ENCODE measurements at regions not wholly inside any gene's neighbourhood (a gene's known extent, or its start where the extent isn't known, plus 50 kb on each side); places are given as distances from the start of the nearest gene placed in this dataset.
"Not testable (repeated sequence)": the region's sequence is repeated elsewhere in the genome, so short reads cannot be mapped to it uniquely, and the experiment has no call there.

DNA sequence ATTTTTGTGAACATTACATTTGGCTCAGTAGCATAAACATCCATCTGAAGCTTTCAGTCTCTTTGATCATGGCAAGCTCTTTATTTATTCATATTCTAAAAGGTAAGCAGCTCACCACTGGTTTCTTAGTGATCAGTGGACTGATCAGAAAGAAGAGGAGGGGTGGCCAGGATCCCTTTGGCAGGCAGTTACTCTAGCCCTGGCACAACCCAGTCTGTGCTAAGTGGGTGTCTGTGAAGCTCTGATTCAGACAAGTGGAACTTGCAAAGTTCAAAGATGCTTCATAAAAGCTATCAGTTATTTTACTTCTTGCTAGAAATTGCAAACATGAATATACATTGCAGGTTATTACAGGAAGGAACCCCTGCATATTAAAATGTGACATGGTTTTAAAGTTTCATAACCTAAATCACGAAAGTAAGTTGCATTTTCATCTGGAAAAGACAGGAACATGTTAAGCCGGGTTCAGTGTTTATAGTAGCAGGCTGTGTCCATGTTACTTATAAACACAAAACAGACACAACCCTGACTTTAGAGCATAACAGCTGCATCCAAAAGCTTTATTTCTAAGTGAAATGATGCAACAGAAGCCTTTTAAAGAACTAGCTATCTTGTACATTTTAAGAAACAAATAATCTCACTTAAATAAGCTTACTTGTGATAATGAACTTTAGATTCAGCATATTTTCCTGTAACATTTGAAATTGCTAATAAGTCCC is 785.3 kb downstream of the MCTP2 start:
- no peak for DNase-seq (ENCODE audit: missing footprints)
- intact Hi-C loops (cut with DNase I), result loop anchor here (5.0 kb wide), 1 partner anchor 169 kb away; no protein-coding TSS in a partner anchor

DNA sequence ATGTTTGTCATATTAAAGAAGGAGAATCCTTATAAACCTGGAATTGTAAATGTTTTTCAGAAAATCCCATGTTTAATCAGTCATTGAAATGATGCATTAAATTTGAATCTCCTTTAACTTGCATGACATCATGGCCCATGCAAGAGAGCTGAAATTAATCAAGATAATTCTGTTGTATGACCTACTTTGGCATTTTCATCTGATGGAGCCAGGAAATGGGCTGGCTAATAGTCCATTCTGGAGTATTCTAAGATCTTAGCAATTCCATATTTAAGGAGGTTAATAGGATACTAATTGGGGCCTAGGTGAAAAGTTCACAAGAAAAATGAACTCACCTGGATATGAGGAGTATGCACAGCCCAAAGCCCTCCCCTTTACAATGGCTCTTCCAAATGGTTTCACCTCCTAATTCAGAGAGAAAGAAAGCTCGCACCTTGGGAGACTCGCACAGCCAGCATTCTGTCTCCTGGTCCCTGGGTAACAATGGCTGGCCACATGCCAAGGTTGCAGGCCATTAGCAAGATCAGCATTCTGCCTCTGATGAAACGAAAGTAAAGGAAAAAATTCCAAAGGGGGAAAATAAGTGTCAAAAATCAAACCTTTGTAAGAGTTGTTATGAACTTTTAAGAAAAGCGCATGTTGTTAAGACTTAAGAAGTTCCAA is 786.4 kb downstream of the MCTP2 start:
- ATAC-seq (no peak), DNase-seq (ENCODE audit: missing footprints) (peak; percentile 86)
- intact Hi-C loops (cut with DNase I), result loop anchor here (5.0 kb wide), 1 partner anchor 170 kb away; no protein-coding TSS in a partner anchor

More for the DNA sequence above, 785.3 kb downstream of the MCTP2 start:
- ATAC-seq, result peak; percentile 80

DNA sequence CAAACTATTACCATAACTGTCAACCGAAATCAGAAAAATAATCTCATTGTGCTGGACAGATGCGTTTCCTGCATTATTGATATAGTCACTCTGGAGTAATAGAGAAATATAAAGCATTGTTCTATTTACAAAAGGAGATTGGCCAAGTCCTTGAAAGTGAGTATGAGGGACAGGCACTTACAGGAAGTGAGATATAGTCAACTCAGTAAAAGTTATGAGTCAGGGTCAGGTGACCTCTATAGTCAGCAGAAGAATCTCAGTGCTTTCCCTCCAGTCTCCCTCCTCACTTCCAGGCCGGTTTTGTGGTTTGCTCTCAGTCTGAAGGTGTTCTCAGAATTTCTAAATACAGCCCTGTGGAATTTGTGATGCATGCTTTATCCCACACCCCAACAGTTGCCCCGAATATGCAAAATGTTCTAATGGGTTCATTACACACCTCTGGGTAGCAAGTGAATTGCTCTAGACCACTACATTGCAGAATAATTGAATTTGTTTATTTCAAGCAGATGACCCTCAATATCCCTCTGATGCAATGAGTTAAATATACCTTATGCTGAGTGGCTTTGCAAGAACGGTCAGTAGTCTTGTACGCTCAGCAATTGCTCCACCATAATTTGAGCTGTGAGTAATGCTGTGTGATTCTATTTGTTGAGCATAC is 787.7 kb downstream of the MCTP2 start:
- intact Hi-C loops (cut with DNase I), result loop anchor here (5.0 kb wide), 1 partner anchor 172 kb away; no protein-coding TSS in a partner anchor
- ATAC-seq, result no peak

DNA sequence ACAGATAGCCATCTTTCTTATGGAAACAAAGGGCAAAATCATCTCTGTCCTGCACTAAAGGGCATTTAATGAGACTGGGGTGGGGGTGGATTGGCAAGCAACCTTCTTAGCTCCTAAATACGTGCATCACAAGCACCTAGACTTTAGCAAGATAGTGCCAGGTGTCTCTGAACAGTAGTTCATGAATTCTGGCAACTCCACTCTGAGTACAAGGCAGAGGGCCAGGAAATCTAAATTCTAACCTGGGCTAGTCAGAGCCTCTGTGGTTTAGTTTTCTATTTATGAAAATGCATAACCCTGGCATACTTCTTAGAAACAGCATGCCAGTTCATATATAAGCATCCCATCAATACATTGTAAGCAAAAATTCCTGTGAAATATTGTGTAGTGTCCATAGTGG is 788.5 kb downstream of the MCTP2 start:
- ATAC-seq, result no peak
- intact Hi-C loops (cut with DNase I), result loop anchor here (5.0 to 10.0 kb wide), 3 partner anchors 173 to 1315 kb away; partner anchors contain the start of gene NR2F2
- no peak for DNase-seq (ENCODE audit: missing footprints)

More for the DNA sequence above, 787.7 kb downstream of the MCTP2 start:
- DNase-seq (ENCODE audit: missing footprints), result no peak

DNA sequence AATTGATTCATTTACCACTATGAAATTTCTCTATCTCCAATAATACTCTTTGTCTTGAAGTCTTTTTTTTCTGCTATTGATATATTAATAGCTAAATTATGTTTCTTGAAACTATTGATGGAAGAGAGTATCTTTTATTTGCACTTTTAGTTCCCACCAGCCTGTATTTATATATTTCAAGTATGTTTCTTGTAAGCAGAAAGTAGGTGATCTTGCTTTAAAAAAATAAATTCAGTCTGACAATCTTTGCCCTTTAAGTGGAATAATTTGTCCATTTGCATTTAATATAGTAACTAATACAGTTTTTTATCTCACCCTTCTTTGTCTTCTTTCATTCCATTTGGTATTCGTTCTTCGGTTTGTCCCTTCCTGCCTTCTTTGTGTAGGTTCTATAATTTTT is 790.5 kb downstream of the MCTP2 start:
- ATAC-seq (no peak), DNase-seq (ENCODE audit: missing footprints) (no peak)
- intact Hi-C loops (cut with DNase I), result loop anchor here (10.0 kb wide), 2 partner anchors 233 to 1313 kb away; partner anchors contain the start of gene NR2F2

DNA sequence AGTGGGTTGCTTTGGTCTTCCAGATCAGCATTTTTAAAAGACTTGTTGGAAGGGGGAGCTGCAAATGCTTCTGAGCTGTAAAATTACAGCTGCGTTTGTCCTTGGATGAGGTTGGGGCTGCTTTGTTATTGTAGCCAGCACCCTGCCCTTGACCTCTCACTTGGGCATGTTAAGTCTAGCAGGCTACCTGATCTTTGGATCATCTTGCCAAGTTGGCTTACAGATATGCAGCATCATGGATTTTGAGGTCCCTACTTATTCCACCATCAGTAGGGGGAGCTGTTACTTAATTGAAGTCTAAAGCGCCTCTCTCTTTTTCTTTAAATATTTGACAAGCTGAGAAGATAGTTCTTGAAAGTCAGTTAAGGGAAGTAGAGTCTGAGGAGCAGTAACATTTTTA is 793.0 kb downstream of the MCTP2 start:
- DNase-seq (ENCODE audit: missing footprints), result no peak
- intact Hi-C loops (cut with DNase I), result loop anchor here (10.0 kb wide), 2 partner anchors 230 to 1310 kb away; partner anchors contain the start of gene NR2F2
- ATAC-seq, result peak; percentile 31

DNA sequence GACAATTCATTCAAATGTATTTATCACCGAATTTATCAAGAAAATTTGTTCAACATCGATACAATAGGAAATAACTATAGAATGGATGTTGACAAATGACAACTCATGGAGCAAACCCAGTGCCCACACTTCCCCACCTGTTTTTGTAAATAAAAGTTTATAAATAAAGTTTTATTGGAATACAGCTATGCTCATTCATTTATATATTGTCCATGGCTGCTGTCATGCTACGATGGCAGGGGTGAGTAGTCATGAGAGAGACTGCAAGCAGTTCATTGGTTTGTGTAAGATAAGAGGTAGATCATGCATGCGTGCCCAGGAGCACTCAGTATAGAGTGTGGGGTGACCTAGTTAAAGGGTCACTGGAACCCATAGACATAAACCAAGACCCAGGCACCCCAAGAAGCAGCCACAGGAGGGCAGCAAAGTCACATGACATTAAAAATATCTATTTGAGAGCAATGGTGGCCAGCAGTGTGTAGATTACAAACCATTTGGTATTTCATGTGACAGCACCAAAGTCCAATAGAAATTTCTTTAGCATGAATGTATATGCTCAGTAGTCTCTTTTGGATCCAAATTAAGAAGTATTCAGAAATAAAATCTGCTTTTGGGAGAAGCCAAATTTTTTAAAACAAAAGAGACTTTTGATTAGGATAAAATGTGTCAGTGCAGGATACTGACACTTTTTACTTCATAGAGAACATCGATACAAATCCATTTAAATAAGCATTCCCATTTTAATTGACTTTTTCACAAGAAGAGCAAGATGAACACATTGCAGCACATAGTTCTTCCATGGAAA is 794.8 kb downstream of the MCTP2 start:
- no peak for DNase-seq (ENCODE audit: missing footprints)

DNA sequence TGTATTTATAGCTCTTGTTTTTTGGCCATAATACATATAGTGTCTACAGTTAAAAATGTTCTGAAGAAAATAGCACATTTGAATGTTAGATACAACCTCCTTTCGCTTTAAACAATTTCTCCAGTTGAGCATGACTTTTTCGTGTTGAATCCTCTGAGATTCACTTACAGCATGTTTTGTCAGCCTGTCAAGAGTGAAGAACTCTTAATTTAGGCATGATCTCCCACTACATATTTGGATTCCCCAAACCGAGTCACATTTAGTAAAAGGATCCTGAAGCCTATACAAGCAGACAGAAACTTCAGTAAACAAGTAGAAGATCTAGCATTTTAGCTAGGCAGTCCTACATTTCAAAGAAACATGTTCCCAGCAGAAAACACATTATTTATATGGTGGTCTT is 796.6 kb downstream of the MCTP2 start:
- ATAC-seq (no peak), DNase-seq (ENCODE audit: missing footprints) (no peak)
- intact Hi-C loops (cut with DNase I), result loop anchor here (10.0 kb wide), 2 partner anchors 227 to 1307 kb away; partner anchors contain the start of gene NR2F2

More for the DNA sequence above, 794.8 kb downstream of the MCTP2 start:
- intact Hi-C loops (cut with DNase I), result loop anchor here (10.0 kb wide), 2 partner anchors 229 to 1309 kb away; partner anchors contain the start of gene NR2F2
- no peak for ATAC-seq

DNA sequence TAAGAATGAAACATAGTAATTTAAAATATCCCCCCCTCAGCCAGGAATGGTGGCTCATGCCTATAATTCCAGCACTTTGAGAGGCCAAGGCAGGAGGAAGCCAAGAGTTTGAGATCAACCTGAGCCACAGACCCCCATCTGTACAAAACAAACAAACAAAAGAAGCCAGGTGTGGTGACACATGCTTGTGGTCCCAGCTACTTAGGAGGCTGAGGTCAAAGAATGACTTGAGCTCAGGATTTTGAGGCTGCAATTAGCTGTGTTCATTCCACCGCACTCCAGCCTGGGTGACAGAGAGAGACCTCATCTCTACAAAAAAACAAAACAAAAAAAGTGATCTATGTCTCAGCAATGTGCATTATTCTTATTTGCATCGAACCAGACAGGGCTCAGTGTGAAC is 800.8 kb downstream of the MCTP2 start:
- intact Hi-C loops (cut with DNase I), result no loop called here
- ATAC-seq, result no peak
- DNase-seq (ENCODE audit: missing footprints), result no peak

DNA sequence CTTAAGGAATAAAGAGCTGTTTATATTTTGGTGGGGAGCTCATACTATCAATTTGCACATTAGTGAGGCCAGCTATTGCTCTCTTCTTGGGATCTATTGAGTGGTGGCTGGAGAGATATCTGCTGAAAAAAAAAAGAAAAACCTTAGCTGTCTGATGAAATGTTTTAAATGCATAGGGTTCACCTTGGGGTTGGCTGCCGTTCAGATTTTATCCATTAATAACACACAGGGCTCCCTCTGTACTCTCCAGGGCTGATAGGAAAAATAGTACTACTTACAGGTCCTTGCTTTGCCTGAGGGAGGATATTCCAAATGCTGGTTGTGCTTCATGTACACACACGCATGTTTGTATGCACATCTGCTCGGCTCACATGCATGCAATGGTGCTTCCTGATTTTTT is 803.7 kb downstream of the MCTP2 start:
- intact Hi-C loops (cut with DNase I), result no loop called here
- ATAC-seq (no peak), DNase-seq (ENCODE audit: missing footprints) (no peak)

DNA sequence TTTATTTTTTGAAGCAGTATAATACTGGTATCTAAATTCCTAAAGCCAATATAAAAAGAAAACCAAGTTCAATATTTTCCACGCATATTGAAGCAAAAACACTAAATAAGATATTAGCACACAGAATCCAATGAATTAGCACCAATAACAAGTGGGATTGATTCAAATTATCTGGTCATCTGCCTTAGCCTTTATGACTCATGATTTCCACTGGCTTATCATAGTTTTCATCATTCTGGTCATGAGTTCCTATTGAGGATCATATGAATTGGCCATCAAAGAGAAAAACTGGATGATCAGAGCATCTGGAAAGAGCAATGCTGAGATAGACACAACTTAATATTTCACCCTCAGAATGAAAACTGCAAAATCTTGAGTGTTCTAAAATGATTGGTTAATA is 809.9 kb downstream of the MCTP2 start:
- ATAC-seq (no peak), DNase-seq (ENCODE audit: missing footprints) (no peak)
- intact Hi-C loops (cut with DNase I), result no loop called here

DNA sequence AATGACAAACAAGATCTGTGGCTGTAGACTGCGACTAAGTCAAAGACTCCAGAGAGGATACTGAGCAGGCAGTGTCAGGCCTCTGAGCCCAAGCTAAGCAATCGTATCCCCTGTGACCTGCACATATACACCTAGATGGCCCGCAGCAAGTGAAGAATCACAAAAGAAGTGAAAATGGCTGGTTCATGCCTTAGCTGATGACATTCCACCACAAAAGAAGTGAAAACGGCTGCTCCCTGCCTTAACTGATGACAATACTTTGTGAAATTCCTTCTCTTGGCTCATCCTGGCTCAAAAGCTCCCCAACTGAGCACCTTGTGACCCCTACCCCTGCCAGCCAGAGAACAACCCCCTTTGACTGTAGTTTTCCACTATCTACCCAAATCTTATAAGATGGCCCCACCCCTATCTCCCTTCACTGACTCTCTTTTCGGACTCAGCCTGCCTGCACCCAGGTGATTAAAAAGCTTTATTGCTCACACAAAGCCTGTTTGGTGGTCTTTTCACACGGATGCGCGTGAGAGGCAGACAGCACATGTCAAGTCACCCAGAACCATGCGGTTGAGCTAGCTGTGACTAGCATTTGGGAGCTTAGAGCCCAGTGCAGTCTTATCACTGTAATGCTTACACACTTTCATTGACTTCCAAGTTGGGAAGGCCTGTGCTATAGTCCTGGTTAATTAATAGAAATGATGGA is 812.0 kb downstream of the MCTP2 start:
- ATAC-seq; DNase-seq (ENCODE audit: missing footprints); intact Hi-C loops (cut with DNase I): not testable (repeated sequence)

DNA sequence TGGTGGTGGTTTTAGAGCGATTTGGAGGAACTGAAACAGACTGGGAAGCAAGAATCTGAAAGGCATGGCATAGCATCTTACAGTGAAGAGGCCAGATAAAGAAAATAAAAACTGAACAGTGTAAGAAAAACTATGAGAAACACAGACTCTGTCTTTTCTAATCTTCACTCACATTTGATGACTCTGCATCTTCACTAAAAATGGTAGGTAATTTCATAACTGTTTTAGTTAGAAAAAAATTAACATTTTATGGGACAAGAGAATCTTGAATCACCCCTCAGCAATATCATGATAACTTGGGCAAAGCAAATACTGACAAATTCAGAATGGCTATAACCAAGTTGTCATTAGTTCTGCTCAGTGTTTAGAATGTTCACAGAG is 812.6 kb downstream of the MCTP2 start:
- intact Hi-C loops (cut with DNase I), result no loop called here
- ATAC-seq (no peak), DNase-seq (ENCODE audit: missing footprints) (no peak)

DNA sequence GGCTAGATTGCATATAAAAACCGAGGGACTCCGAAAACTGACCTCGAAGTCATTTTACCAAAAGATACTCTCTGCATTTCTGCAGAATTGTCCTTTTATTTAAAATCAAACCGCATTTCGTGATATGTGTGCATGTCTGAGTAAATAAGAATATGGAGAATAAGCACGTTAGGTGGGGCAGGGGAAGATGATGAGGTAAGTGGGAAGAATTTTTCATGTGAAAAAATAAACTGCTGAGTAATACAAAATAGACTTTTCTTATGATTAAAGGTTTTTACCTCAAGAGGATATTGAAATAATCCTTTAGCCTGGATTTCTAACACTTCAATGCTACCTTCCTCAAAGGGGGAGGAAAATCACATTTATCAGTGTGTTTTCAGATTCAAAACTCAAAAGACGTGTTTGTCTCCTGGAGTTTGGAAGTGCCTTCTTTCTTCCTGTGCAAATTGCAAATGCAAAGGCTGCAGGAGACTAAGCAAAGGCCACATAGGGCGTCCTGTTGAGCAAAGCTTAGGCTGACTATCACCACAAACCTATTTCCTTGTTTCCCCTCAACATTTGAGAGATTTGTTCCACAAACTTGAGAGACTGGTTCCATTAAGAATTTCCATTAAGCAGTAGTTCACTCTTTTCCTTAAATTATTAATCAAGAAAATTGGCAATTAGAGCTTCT is 813.5 kb downstream of the MCTP2 start:
- no peak for DNase-seq (ENCODE audit: missing footprints)
- ATAC-seq, result no peak
- intact Hi-C loops (cut with DNase I), result no loop called here

DNA sequence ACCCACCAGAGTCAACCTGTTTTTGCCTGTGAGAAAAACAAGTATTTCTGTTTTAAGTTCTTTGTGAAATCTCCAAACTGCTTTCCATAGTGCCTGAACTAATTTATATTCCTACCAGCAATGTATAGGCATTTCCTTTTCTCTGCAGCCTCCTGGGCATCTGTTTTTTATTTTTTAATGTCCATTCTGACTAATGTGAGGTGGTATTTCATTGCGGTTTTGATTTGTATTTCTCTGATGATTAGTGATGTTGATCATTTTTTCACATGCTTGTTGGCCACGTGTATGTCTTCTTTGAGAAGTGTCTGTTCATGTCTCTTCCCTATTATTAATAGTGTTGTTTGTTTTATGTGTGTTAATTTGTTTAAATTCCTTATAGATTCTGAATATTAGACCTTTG is 820.5 kb downstream of the MCTP2 start:
- DNase-seq (ENCODE audit: missing footprints) (no peak), ATAC-seq (no peak)
- intact Hi-C loops (cut with DNase I), result no loop called here

DNA sequence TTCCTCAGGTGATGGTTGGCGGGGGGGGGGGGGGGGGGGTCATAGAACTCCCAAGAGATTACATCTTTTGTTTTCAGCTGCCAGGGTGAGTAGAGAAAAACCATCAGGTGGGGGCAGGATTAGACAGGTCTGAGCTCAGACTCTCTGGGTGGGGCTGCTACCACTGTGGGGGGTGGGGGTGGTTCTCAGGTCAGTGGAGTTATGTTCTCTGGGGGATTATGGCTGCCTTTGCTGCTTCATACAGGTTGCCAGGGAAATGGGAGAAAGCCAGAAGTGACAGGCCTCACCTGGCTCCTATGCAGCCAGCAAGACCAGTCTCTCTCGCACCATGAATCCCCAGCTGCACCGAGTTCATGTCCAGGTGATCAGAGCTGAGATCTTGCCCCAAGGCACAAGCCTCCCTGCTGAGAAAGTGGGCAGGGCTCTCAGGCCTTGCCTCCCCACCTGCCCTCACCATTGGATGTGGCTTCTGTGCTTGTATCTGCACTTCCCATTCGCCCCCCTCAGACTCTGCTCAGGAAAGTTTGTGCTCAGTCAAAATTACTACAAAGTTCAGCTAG is 828.1 kb downstream of the MCTP2 start:
- no peak for ATAC-seq
- intact Hi-C loops (cut with DNase I), result no loop called here
- DNase-seq (ENCODE audit: missing footprints), result no peak
